Head of caudate nucleus (tissue), 42 donors: ENCODE measurements at regions not wholly inside any gene's neighbourhood (a gene's known extent, or its start where the extent isn't known, plus 50 kb on each side); places are given as distances from the start of the nearest gene placed in this dataset.
A peak's percentile ranks its signal among the peaks of the same experiment; 100 is the strongest.

Experiments used
- DNase-seq, 42 donors: peaks; one replicate each; pipeline versions ENCODE4 v3.0.0 to v3.0.0-alpha.2; 2020 to 2021; ENCODE audit warnings: mixed read lengths in 7 of 42
- intact Hi-C: fragments of 100-400 bp; cut with DNase I; formaldehyde crosslinking; loops from one replicate; pipeline ENCODE4 v1.15.0; 2022

- intact Hi-C loops, result no loop called here
- peak in 4 of 42 donors; percentile 9 to 25 (median 17) for DNase-seq
These were observed 61.1 kb upstream of the PCGF5 start for GRCh38 chr10:91159254-91159783.

GRCh38 chr10:91162050-91162494, 58.4 kb upstream of the PCGF5 start:
- intact Hi-C loops, result loop anchor here (10.0 kb wide), 2 partner anchors 63 to 157 kb away; partner anchors contain the start of gene PCGF5
- DNase-seq, result peak in 4 of 42 donors; percentile 6 to 24 (median 12)

GRCh38 chr10:91162495-91163268, 57.8 kb upstream of the PCGF5 start:
- DNase-seq, result peak; percentile 73 to 95 (median 86)
- intact Hi-C loops, result loop anchor here (10.0 kb wide), 2 partner anchors 62 to 158 kb away; partner anchors contain the start of gene PCGF5

- intact Hi-C loops, result loop anchor here (10.0 kb wide), 2 partner anchors 61 to 159 kb away; partner anchors contain the start of gene PCGF5
- peak; percentile 14 to 86 (median 73) for DNase-seq
These were observed 57.1 kb upstream of the PCGF5 start for GRCh38 chr10:91163269-91163868.

GRCh38 chr10:91163869-91164474, 56.5 kb upstream of the PCGF5 start:
- intact Hi-C loops, result loop anchor here (10.0 kb wide), 2 partner anchors 61 to 159 kb away; partner anchors contain the start of gene PCGF5
- peak; percentile 22 to 91 (median 62) for DNase-seq

GRCh38 chr10:91164520-91165065, 55.9 kb upstream of the PCGF5 start:
- DNase-seq, result no peak
- intact Hi-C loops, result loop anchor here (10.0 kb wide), 2 partner anchors 60 to 160 kb away; partner anchors contain the start of gene PCGF5

GRCh38 chr10:91167406-91167805, 53.1 kb upstream of the PCGF5 start:
- intact Hi-C loops, result loop anchor here (10.0 kb wide), 2 partner anchors 57 to 163 kb away; partner anchors contain the start of gene PCGF5

GRCh38 chr10:91170418-91170817, 50.0 kb upstream of the PCGF5 start:
- DNase-seq, result no peak
- intact Hi-C loops, result no loop called here

More at GRCh38 chr10:91167406-91167805, 53.1 kb upstream of the PCGF5 start:
- no peak for DNase-seq
